ENCODE measurements at regions not wholly inside any gene's neighbourhood (a gene's known extent, or its start where the extent isn't known, plus 50 kb on each side); places are given as distances from the start of the nearest gene placed in this dataset.

DNA sequence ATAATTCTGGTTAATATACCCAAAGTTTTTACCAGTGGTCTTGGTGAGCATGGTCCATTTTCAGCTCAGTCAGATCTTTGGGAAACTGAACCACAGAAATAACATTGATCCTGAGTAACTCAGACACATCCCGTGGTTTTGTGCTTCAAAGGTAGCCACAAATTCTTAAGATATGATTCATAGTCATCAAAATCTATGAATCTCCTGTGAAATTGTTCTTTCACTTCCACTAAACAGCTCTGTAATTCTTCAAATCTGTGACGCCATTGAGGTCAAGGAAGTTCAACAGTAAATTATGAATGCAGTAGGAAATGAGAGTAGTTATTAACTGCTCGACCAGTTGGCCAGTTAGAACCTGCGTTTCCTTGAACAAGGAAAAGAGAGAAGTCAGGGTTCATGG, 147.3 kb downstream of the IRS1 start:
- no peak for FAIRE-seq

DNA sequence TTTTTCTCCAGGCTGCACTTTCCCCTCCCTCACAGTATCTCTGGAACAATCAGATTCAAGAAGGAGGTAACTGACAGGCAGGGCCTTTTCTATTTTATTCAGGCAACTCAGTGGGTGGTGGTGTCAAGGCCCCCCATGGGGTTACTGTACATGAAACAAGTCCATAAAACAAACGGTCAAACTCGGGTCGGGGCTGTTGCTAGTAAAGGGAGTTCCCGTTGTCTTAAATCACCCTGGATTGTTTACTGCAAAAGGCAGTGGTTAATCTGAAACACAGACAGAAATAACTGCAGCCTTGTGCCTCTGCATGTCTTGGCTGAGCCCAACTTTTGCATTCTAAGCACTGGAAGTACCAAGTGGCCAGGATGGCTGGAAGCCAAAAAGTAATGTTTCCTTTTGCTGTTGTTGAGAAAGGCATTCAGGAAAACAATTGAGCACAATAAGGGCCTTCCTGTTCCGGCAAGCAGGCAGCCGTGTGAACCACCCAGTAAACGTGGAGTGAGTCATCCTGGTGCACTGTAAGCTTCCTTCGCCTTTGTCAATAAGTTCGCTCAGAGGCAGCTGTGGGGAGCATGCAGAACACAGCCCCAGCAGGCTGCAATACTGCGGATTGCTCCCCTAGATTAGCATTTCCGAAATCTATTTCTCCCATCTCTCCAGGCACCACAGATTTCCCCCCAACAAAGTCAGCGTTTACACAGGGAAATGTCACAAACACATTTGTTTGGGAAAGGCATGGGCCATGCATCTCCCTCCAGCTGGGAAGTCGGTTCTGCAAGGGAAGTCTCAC, 149.6 kb downstream of the IRS1 start:
- FAIRE-seq = no peak

DNA sequence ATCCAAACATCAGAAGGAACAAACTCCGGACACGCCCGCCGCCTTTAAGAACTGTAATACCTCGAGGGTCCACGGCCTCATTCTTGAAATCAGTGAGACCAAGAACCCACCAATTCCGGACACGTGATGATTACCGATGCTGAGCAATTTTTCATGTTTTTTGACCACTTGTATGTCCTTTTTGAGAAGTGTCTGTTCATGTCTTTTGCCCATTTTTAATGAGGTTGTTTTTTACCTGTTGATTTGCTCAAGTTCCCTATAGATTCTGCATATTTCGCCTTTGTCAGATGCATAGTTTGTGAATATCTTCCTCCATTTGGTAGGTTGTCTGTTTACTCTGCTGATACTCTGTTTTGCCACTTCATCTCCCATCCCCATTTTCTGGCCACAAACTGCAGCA, 150.4 kb downstream of the IRS1 start:
- FAIRE-seq = no peak

DNA sequence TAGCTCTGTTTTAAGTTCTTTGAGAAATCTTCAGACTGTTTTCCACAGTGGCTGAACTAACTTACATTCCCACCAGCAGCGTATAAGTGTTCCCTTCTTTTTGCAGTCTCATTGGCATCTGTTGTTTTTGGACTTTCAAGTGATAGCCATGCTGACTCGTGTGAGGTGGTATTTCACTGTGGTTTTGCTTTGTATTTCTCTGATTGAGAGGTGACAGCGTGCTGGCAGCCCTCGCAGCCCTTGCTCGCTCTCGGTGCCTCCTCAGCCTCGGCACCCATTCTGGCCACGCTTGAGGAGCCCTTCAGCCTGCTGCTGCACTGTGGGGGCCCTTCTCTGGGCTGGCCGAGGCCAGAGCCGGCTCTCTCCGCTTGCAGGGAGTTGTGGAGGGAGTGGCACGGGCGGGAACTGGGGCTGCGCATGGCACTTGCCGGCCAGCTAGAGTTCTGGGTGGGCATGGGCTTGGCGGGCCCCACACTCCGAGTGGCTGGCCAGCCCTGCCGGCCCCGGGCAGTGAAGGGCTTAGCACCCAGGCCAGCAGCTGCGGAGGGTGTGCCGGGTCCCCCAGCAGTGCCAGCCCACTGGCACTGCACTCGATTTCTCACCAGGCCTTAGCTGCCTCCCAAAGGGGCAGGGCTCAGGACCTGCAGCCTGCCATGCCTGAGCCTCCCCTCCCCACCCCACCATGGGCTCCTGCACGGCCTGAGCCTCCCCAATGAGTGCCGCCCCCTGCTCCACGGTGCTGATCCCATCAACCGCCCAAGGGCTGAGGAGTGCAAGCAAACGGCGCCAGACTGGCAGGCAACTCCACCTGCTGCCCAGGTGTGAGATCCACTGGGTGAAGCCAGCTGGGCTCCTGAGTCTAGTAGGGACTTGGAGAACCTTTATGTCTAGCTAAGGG, 151.8 kb downstream of the IRS1 start:
- FAIRE-seq = no peak

DNA sequence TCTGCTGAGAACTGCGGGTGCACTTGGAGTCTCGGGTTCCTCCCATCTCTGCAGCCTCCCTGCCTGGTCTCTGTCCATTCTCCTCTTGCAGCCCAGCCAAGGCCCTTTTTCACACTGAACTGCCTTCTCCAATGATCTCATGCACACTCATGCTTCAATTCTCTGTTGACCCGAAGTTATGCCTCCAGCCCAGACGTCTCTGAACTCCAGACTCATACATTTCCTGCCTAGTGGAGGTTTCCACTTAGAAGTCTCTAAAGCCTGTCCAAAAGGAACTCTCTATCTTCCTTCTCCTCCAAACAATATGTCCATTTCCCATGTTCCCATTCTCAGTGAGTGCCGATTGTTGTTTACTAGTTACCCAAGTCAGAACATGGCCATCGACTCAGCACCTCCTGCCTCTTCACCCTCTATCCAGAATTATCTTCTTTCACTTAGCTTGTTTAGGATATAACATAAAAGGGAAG, 155.2 kb downstream of the IRS1 start:
- FAIRE-seq = no peak

DNA sequence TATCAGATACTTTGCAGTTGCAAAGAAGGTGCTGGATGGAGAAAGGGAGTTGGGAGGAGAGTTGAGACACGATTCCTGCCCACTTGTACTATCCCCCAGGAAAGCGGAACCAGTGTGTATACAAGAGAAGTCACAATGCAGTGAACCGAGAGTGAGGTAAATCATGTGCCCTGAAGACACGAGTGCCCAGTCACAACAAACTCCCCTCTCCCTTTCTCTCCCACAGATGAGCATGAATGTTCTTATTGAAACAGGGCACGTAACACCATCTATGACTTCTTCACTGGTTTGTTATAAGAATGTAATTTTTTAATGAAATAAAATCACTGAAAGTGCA, 155.7 kb downstream of the IRS1 start:
- no peak for FAIRE-seq

DNA sequence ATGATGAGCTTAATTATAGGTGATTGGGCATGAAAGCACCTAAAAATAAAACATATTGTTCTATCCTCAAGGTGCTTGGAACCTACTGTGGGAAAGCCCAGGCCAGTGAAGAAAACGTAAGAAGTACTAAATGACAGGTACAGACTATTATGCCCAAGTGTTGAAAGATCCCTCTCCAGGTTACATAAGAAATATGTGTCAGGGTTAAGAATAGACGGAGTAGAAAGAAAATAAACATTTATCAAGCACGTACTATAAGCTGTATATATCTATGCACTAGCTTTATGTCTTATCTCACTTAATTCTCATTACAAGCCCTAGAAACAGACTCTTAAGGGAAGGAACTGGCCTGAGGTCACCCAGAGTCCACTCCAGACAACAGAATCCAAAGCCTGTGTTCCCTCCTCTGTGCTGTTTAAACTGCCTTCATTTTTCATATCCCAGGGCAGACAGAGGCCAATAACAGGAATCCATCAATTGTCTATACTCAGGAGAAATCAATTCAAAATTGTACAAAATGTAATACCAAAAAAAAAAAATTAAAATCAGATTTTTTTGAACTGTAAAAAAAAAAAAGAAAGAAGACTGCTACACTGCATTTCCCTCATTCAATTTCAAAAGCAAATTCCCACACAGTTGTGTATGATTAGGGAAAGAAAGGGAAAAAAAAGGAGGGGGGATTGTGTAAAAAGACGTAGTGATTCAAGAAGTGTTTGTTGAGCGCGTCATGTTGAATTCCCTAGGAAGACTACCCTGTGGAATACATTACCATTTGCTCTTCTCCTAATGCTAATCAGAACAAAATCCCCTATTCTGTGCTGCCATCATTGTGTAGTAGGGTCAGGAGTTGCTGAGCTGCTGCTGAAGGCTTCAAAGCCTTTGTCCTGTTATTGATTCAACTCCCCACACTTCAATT, 156.3 kb downstream of the IRS1 start:
- FAIRE-seq = no peak

DNA sequence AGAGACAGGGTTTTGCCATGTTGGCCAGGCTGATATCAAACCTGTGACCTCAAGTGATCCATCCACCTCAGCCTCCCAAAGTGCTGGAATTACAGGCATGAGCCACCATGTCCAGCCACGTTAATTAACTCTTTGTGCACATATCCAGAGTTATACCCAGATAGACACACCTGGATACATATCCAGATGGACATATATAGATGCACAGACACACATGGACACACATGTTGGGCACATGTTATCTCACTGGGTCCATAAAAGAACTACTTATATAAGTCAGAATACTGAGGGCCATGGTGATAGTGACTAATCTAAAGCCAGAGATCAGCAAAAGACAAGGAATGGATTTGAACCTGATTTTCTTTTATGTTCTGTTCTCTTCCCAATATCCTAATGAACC, 158.6 kb downstream of the IRS1 start:
- FAIRE-seq = no peak

DNA sequence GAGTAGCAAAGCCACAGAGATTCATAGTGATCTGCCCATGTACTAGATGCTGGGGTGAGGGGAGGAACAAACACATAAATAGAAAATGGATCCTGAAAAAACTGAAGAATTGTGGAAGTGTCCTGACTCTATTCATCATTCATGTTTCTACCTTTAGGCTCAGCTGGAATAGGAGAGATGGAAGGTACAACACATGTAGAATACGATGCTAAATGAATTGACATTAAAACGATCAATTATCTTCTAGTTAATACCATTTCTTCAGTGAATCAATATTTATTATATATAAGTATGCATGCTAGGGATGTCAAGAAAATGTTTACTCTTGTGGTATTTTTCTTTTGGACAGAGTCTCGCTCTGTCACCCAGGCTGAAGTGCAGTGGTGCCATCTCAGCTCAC, 159.1 kb downstream of the IRS1 start:
- no peak for FAIRE-seq

DNA sequence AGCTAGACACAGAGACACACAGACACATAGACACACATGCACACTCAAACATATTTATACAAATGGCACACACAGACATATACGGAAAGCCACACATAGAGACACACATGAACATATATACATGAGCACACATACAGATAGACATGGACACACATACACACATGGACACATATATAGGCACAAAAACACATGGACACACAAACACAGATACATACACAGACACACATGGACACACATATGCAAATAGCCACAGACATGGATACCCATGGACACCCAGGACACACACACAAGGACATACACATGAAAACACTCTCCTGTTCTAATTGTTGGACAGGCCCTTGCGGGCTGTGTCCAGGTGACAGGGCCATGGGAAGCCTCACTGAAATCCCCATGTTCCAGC, 160.1 kb downstream of the IRS1 start:
- FAIRE-seq = no peak

DNA sequence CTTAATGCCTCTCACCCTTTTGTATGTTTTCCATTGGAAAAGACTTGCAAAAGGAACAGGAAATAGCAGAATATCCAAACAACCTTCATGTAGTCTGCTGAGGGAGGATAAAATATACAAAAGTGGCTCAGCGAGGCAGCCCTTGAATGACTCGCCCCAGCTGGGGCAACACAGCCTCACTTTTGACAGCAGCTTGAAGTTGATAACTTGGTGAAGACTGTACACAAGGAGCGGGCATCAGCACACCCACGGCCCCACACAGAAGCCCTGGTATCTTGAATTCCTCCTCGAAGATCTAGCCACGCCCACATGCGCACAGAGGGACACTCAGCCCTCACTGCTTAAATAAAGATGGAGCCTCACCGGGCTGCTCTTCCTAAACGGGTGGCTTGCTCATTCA, 161.0 kb downstream of the IRS1 start:
- FAIRE-seq = no peak

DNA sequence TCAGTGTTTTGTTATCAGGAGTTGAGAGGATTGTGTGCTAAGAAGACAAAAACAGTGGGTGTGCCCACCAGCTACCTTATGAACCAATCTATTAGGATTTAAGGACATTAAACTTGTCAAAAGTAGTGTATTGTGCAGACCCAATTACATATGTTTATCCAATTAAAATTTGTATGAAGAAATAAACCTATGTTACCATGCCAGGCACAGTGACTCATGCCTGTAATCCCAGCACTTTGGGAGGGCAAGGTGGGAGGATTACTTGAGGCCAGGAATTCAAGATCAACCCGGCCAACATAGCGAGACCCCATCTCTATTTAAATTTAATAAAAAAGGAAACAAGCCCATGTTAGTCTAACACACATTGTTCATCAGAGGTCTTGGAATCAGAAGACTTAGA, 162.2 kb downstream of the IRS1 start:
- FAIRE-seq = no peak

DNA sequence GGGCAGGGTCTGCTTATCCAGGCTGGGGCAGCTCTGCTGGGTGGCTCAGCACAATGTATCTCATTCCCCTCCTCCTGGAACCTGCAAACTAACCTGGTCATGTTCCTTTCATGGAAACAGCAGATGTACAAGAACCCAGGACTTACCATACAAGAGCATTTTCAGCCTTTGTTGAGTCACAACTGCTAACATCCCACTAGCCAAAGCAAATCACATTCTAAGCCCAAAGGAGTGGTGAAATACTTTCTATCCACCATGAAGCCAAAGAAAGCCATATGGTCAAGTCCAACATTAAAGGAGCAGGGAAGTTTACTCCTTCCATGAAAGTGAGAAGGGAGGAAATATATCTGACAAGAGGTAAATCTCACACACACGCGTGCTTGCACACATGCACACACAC, 163.0 kb downstream of the IRS1 start:
- no peak for FAIRE-seq

DNA sequence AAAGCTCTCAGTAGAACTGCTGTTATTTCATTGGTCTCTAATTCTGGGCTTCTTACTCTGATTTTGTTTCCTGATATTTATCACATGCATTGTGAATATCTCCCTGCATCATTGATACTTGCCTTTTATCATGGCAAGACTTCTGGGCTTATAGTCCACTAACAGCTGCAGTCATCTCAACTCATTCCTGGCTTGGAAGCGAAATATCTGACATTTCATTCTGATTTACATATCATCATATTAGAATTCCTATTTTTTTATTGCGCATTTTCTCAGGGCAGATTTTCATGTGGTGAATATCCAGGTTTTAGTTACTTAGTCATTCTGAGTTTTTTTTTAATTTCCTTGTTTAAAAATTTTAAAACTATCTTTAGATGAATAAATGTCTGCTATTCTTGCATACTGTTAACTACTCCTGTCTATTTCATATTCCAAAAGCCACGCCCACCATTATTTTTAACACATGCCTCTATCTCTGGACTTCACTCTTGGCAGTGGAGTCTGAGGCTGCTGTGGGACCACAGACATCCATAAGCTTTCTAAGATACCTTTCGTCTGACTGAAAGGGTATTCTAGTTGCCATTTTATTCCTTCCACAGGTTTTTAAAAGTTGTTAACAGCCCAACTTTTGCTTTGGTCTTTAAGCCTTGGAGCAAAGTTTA, 164.5 kb downstream of the IRS1 start:
- no peak for FAIRE-seq

DNA sequence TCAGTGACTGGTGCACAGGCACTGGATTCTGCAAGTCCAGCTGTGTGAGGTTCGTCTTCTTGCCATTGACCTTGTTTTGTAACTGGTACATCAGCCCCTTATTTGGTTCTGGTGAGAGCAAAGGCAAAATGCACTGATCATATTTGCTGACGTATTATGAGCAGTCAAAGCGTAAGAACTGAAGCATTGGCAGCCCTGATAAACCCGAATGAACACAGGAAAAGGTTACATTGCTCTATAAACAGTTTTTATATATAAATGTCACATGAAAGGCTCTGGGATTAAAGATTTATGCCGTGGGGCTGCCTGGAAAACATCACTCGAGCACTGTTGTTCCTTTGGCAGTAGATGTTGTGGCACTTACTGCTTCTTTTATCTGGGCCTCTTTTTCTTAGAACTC, 167.9 kb downstream of the IRS1 start:
- no peak for FAIRE-seq

DNA sequence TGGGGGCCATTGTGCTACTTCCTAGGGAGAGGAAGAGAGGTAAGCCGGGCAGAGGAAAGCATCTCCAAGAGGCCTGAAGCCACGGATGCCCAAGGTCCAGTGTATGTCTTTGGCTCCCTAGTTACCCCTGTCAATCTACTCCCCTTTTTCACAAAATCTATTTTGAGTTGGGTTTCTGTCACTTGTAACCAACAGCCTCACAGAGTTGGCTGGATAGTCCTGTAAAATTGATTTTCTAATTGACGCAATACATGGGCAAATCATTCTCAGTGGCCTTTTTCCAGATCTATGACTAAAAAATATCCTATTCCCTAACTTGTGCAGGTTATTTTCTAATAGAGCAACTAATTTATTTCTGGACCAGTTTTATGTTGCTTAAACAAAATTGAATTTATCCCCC, 168.4 kb downstream of the IRS1 start:
- FAIRE-seq = no peak

DNA sequence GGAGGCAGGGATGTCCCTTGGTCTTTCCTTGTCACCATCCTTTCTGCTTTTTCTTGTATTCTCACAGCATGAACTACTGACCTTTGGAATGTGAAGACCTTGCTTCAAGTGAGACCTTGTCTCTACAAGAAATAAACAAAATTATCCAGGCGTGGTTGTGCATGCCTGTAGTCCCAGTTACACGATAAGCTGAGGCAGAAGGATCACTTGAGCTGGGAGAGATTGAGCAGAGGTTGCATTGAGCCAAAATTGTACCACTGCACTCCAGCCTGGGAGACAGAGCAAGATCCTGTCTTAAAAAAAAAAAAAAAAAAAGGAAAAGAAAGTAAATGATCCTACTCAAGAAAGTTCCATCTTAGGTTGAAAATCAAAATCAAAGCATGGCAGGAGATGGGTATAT, 173.7 kb downstream of the IRS1 start:
- no peak for FAIRE-seq

DNA sequence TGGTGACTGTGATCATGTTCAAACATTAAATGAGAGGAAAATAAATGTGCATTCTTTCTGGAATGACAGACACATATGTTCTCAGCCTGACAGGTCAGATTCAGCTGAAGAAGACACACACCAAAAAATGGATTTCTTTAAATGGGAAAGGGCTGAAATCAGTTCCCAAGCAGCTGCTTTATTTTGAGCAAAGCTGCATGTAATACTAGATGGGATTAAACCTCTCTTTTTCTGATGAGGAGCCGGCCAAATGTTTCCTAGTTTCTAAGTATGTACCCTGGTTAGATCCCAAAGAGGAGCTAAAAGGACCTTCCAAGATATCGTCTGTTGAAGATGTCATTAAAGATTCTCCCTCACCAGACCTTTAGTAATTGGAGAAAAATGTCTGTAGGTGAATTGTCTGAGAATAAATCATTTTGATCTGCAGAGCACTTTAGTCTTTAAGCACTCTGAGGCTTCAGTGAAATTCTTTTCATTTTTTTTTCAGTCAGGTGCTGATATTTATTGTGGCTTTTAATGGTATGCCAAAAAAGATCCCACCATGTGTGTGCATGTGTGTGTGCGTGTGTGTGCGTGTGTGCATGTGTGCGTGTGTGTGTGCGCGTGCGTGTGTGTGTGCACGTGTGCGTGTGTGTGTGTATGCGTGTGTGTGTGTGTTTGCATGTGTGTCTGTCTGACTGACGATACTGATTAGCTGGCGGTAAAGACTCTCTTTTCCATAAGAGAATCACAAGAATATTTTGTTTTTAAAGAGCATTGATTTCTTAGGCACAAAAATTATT, 175.8 kb downstream of the IRS1 start:
- no peak for FAIRE-seq

DNA sequence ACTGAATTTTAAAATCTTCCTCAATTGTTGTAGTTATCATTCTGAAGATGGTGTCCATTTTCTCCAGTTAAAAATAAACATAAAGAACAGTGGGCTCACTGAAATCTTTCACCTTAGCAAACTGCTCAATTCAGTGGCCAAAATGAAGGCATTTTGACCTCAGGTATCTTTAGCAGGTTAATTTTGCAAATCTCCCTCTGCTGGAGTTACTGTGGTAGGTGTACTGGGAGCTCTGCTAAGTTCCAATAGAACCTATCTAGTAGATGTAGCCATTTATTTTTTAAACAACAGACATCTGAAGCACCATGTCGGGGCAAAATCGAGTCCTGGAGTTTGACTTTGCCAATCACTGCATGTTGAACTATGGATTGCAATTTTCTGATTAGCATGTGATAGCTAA, 177.1 kb downstream of the IRS1 start:
- no peak for FAIRE-seq

DNA sequence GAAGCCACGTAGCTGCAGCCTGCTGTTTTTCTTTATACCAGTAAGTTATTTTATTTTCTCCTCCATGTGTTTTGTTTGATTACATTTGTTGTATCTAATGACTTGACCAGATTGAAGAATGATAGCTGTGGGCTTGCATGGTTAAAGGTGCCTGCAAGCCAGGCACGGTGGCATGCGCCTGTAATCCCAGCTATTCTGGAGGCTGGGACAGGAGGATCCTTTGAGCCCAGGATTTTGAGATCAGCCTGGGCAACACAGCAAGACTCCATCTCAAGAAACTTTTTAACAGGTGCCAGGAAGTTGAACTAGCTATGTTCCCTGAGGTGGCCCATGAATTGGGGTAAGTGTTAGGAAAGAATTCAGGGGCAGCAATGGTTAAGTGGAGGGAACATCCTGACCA, 179.4 kb downstream of the IRS1 start:
- no peak for FAIRE-seq

DNA sequence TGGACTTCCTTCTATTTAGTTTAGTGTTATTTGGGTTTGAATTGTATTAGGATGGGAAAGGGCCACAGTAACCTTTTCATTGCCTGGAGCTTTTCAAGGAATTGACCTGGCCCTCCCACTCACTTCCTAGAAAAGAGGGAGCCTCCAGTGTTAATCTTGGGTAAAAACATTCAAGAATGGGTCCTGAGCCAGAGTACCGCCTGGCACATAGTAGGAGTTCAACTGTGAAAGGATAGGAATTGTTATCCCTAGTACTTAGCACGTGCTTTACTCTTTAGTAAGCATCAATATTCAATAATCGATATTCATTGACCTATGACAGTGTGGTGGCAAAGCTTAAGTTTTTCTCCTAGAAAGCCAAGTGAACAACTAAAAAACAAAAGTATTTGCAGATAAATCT, 179.9 kb downstream of the IRS1 start:
- no peak for FAIRE-seq

All from A204.1 (cell line).